Stimulated activated CD8-positive, alpha-beta memory T cell treated with anti-CD3 and anti-CD28 coated beads, Interleukin-4, amount 100 ng/mL, for 24 hours (primary cell): ENCODE measurements at regions not wholly inside any gene's neighbourhood (a gene's known extent, or its start where the extent isn't known, plus 50 kb on each side); places are given as distances from the start of the nearest gene placed in this dataset.

Source experiments
- DNase-seq: peaks from one replicate; pipeline ENCODE4 v3.0.0-alpha.2; 2020; ENCODE audit warnings: low read depth

- no peak for DNase-seq
Measured at GRCh38 chr14:105776924-105777323, 250.5 kb downstream of the TMEM121 start.

GRCh38 chr14:105783707-105784106, 257.3 kb downstream of the TMEM121 start:
- no peak for DNase-seq

GRCh38 chr14:105793836-105794235, 267.5 kb downstream of the TMEM121 start:
- no peak for DNase-seq

GRCh38 chr14:105797546-105797945, 271.2 kb downstream of the TMEM121 start:
- no peak for DNase-seq

GRCh38 chr14:105805701-105806100, 279.3 kb downstream of the TMEM121 start:
- no peak for DNase-seq

GRCh38 chr14:105806568-105806967, 280.2 kb downstream of the TMEM121 start:
- DNase-seq: no peak

- no peak for DNase-seq
Measured at GRCh38 chr14:105817971-105818711, 291.8 kb downstream of the TMEM121 start.

- no peak for DNase-seq
Measured at GRCh38 chr14:105818712-105819005, 292.3 kb downstream of the TMEM121 start.

GRCh38 chr14:105830171-105830570, 303.8 kb downstream of the TMEM121 start:
- DNase-seq: no peak

- DNase-seq: no peak
Measured at GRCh38 chr14:105836160-105836559, 309.8 kb downstream of the TMEM121 start.

- no peak for DNase-seq
Measured at GRCh38 chr14:105836730-105837129, 310.3 kb downstream of the TMEM121 start.

- DNase-seq: no peak
Measured at GRCh38 chr14:105837349-105838063, 311.1 kb downstream of the TMEM121 start.

- DNase-seq: no peak
Measured at GRCh38 chr14:105838107-105838506, 311.7 kb downstream of the TMEM121 start.

GRCh38 chr14:105838591-105839424, 312.4 kb downstream of the TMEM121 start:
- no peak for DNase-seq

GRCh38 chr14:105839425-105840265, 313.3 kb downstream of the TMEM121 start:
- no peak for DNase-seq

GRCh38 chr14:105840266-105841021, 314.1 kb downstream of the TMEM121 start:
- DNase-seq: no peak

- DNase-seq: no peak
Measured at GRCh38 chr14:105841022-105842009, 314.9 kb downstream of the TMEM121 start.

GRCh38 chr14:105842105-105842504, 315.7 kb downstream of the TMEM121 start:
- no peak for DNase-seq

- no peak for DNase-seq
Measured at GRCh38 chr14:105843444-105844046, 317.2 kb downstream of the TMEM121 start.
